ENCODE measurements at regions not wholly inside any gene's neighbourhood (a gene's known extent, or its start where the extent isn't known, plus 50 kb on each side); places are given as distances from the start of the nearest gene placed in this dataset.

DNA sequence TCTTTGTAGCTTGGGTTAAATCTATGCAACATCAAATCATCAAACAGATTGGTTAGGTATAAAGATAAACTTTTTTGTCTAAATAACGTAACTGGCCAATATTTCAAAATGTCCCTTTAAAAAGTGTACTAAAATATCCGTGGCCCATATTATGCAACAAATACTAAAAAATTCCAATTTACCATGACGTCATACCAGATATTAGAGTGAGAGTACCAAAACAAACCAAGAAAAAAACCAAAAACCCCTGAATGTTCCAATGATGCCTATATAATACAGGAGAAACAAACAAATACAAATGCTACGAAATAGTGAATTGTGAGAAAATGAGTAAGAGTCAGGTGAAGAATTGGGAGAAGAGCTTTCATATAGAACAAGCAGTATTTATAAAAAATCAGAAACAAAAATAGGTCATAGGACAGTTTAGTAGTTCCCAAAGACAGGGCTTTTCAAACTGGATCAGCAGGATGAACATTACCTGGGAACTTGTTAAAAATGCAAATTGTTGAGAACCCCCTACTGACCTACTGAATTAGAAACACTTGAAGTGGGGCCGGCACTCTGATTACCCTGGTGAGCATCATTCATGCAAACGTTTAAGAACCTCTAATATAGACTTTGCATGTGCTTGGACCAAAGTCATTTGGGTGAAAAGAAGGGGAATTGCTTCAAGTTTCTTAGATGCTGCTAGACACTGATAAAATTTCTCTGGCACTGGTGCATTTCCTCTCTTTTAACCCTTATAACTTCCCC lies 753.7 kb downstream of the DSC3 start:
- DNase-seq (ENCODE audit: low spot score in 2 of 2): no peak
- no peak for TF ChIP-seq POLR2A (IDR thresholded peaks at IDR 0.05)
- TF ChIP-seq, protein P1, sequence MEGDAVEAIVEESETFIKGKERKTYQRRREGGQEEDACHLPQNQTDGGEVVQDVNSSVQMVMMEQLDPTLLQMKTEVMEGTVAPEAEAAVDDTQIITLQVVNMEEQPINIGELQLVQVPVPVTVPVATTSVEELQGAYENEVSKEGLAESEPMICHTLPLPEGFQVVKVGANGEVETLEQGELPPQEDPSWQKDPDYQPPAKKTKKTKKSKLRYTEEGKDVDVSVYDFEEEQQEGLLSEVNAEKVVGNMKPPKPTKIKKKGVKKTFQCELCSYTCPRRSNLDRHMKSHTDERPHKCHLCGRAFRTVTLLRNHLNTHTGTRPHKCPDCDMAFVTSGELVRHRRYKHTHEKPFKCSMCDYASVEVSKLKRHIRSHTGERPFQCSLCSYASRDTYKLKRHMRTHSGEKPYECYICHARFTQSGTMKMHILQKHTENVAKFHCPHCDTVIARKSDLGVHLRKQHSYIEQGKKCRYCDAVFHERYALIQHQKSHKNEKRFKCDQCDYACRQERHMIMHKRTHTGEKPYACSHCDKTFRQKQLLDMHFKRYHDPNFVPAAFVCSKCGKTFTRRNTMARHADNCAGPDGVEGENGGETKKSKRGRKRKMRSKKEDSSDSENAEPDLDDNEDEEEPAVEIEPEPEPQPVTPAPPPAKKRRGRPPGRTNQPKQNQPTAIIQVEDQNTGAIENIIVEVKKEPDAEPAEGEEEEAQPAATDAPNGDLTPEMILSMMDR (IDR thresholded peaks at IDR 0.05): no peak
- intact Hi-C loops (cut with DNase I; ENCODE audit: low total_unique reads): no loop called here
- 57 to 60% methylated on average over 6 of the region's 6 CpGs for WGBS, 2 donors
- H3K4me3 ChIP-seq (ENCODE audit: low read depth, poor library complexity, severe bottlenecking): no peak overlapping the region

DNA sequence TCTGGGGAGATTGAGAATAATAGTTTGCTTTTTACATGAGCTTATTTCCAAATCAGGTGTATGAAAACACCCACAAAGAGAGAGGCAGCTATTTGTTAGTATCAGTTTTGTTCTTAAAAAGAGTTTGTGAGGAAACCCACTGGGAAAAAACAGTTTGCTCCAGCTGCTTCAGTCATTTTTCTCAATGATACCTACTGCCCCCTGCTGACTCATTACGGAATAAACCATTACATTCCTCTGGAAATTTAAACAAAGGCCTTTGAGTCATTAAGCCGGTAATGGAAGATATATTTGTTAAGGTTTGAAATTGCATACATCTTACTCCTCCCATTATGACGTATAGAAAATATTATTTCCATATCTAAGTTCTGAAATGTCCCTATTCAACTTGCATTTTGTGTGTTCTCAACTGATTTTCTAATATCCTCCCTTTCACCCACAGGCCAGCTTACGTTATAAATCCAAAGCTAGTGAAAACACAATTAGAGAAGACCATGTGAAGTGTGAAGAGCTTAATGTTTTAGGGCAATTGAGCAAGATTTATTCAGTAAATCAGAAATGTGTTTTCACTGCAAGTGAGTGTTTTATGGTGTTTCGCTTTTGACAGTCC lies 761.6 kb downstream of the DSC3 start:
- H3K4me3 ChIP-seq (ENCODE audit: low read depth, poor library complexity, severe bottlenecking): no peak overlapping the region
- intact Hi-C loops (cut with DNase I; ENCODE audit: low total_unique reads): no loop called here
- WGBS, 2 donors: 42 to 44% methylated on average over 5 of the region's 5 CpGs
- DNase-seq (ENCODE audit: low spot score in 2 of 2): no peak
- TF ChIP-seq POLR2A (IDR thresholded peaks at IDR 0.05): no peak
- TF ChIP-seq, protein P1 (IDR thresholded peaks at IDR 0.05): no peak

DNA sequence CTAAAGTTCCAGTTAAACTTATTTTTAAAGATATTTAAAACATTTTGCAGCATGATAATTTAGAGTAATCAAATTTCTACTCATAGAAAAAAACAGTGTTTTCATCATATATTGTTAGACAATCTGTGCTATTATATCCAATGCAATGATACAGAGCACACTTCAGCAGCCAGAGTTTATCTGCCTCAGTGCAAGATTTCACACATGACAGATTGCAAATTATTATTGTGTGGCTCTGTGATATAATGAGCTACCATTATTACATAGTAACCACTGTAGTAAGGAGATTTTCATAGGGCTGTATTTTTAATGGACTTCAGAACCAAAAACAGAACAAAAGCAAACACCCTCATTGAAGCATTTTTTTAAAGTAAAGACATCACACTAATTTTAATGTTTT lies 762.4 kb downstream of the DSC3 start:
- DNase-seq (ENCODE audit: low spot score in 2 of 2): no peak
- intact Hi-C loops (cut with DNase I; ENCODE audit: low total_unique reads): no loop called here
- H3K4me3 ChIP-seq (ENCODE audit: low read depth, poor library complexity, severe bottlenecking): no peak overlapping the region
- TF ChIP-seq, protein P1 (IDR thresholded peaks at IDR 0.05): no peak
- no peak for TF ChIP-seq POLR2A (IDR thresholded peaks at IDR 0.05)

- DNase-seq (ENCODE audit: low spot score in 2 of 2): no peak
- intact Hi-C loops (cut with DNase I; ENCODE audit: low total_unique reads): no loop called here
- TF ChIP-seq, protein P1 (IDR thresholded peaks at IDR 0.05): no peak
- no peak for TF ChIP-seq POLR2A (IDR thresholded peaks at IDR 0.05)
- no peak overlapping the region for H3K4me3 ChIP-seq (ENCODE audit: low read depth, poor library complexity, severe bottlenecking)
- 67 to 84% methylated on average over 1 of the region's 1 CpG for WGBS, 2 donors
Measured at GRCh38 chr18:30277676-30278075, 764.9 kb downstream of the DSC3 start.

- no peak for DNase-seq (ENCODE audit: low spot score in 2 of 2)
- intact Hi-C loops (cut with DNase I; ENCODE audit: low total_unique reads): no loop called here
- WGBS, 2 donors: 87 to 92% methylated on average over 3 of the region's 3 CpGs
- no peak overlapping the region for H3K4me3 ChIP-seq (ENCODE audit: low read depth, poor library complexity, severe bottlenecking)
- no peak for TF ChIP-seq POLR2A (IDR thresholded peaks at IDR 0.05)
- TF ChIP-seq, protein P1 (IDR thresholded peaks at IDR 0.05): no peak
Measured at GRCh38 chr18:30271716-30272115, 770.8 kb downstream of the DSC3 start.

All from lower leg skin (tissue), 4 donors.